Neuronal stem cell (in vitro differentiated cells): ENCODE measurements at regions not wholly inside any gene's neighbourhood (a gene's known extent, or its start where the extent isn't known, plus 50 kb on each side); places are given as distances from the start of the nearest gene placed in this dataset.

ENCODE experiments used
- DNase-seq: peaks from one replicate; pipeline ENCODE4 v3.0.0-alpha.2; 2013; ENCODE audit warnings: low spot score
- H2AFZ ChIP-seq: one replicate; pipeline ENCODE4 v1.6.1; 2013; ENCODE audit warnings: mild to moderate bottlenecking, low read length, inconsistent platforms
- H2AK5ac ChIP-seq: 2 replicates; pipeline ENCODE4 v1.6.1; 2013; ENCODE audit warnings: low read depth, mild to moderate bottlenecking, inconsistent platforms, low read length, moderate library complexity, mixed read lengths
- H2BK120ac ChIP-seq: 2 replicates; pipeline ENCODE4 v1.6.1; 2013; ENCODE audit warnings: low read depth, mild to moderate bottlenecking, inconsistent platforms, low read length, moderate library complexity, mixed read lengths
- H2BK12ac ChIP-seq: one replicate; pipeline ENCODE4 v1.6.1; 2013; ENCODE audit warnings: low read length, inconsistent platforms
- H2BK15ac ChIP-seq: 2 replicates; pipeline ENCODE4 v1.6.1; 2013; ENCODE audit warnings: mild to moderate bottlenecking, low read length, inconsistent platforms, mixed read lengths
- H2BK5ac ChIP-seq: one replicate; pipeline ENCODE4 v1.6.1; 2013; ENCODE audit warnings: inconsistent platforms, mild to moderate bottlenecking, low read length, moderate library complexity
- H3K14ac ChIP-seq: one replicate; pipeline ENCODE4 v1.6.1; 2013; ENCODE audit warnings: low read length, inconsistent platforms
- H3K18ac ChIP-seq: 2 replicates; pipeline ENCODE4 v1.6.1; 2013; ENCODE audit warnings: low read length, inconsistent platforms
- H3K23ac ChIP-seq: 2 replicates; pipeline ENCODE4 v1.6.1; 2013; ENCODE audit warnings: low read depth, mild to moderate bottlenecking, mixed read lengths, low read length, inconsistent platforms; ENCODE audit not compliant: poor library complexity
- H3K27ac ChIP-seq: replicated peaks from 3 replicates; pipeline ENCODE4 v1.5.1; 2013; ENCODE audit warnings: low read length, inconsistent platforms
- H3K27me3 ChIP-seq, 3 experiments: 2 replicates each; pipeline ENCODE4 v1.6.1; 2013; ENCODE audit warnings: low read length in 3 of 3, mild to moderate bottlenecking in 2 of 3, inconsistent platforms in 1 of 3, low read depth in 1 of 3, mixed read lengths in 1 of 3, moderate library complexity in 1 of 3; ENCODE audit not compliant: control insufficient read depth in 3 of 3, insufficient read depth in 3 of 3
- H3K36me3 ChIP-seq, 2 donors: replicated peaks in 1 of 2; 2 replicates each; pipeline ENCODE4 v1.6.1; 2013; ENCODE audit warnings: low read length in 2 of 2; ENCODE audit not compliant: control insufficient read depth in 2 of 2, insufficient read depth in 2 of 2
- H3K4ac ChIP-seq: 2 replicates; pipeline ENCODE4 v1.6.1; 2013; ENCODE audit warnings: inconsistent platforms, mild to moderate bottlenecking, low read length, moderate library complexity
- H3K4me1 ChIP-seq, 2 donors: 1 replicate in 1 of 2; 2 replicates in 1 of 2; pipeline ENCODE4 v1.6.1; 2013; ENCODE audit warnings: low read length in 2 of 2, low read depth in 1 of 2; ENCODE audit not compliant: control insufficient read depth in 2 of 2, insufficient read depth in 1 of 2
- H3K4me2 ChIP-seq: one replicate; pipeline ENCODE4 v1.6.1; 2013; ENCODE audit warnings: mild to moderate bottlenecking, low read length, inconsistent platforms; ENCODE audit not compliant: insufficient read depth, poor library complexity, severe bottlenecking
- H3K4me3 ChIP-seq, 2 donors: 2 replicates each; pipeline ENCODE4 v1.5.1; 2013; ENCODE audit warnings: low read length in 2 of 2, mild to moderate bottlenecking in 2 of 2, inconsistent platforms in 1 of 2, moderate library complexity in 1 of 2
- H3K79me1 ChIP-seq: one replicate; pipeline ENCODE4 v1.6.1; 2013; ENCODE audit warnings: low read depth, mild to moderate bottlenecking, inconsistent platforms, low read length, moderate library complexity
- H3K9ac ChIP-seq: one replicate; pipeline ENCODE4 v1.6.1; 2013; ENCODE audit warnings: mild to moderate bottlenecking, low read depth, low read length, inconsistent platforms; ENCODE audit not compliant: poor library complexity
- H3K9me3 ChIP-seq, 2 donors: replicated peaks in 1 of 2; 2 replicates each; pipeline versions ENCODE3 to v1.6.1; 2013; ENCODE audit warnings: low read length in 2 of 2, mild to moderate bottlenecking in 2 of 2, inconsistent platforms in 1 of 2, low read depth in 1 of 2, mixed read lengths in 1 of 2, moderate library complexity in 1 of 2; ENCODE audit not compliant: control insufficient read depth in 2 of 2, insufficient read depth in 1 of 2
- H4K8ac ChIP-seq: one replicate; pipeline ENCODE4 v1.6.1; 2013; ENCODE audit warnings: low read depth, mild to moderate bottlenecking, inconsistent platforms, low read length, moderate library complexity
- H4K91ac ChIP-seq: one replicate; pipeline ENCODE4 v1.6.1; 2013; ENCODE audit warnings: low read length, low read depth, mild to moderate bottlenecking, inconsistent platforms; ENCODE audit not compliant: poor library complexity
- WGBS, 2 donors: extraction: QIAGEN DNeasy Blood & Tissue Kit; methylation state at CpG; one replicate each; pipeline ENCODE4 v1.1.7; 2013; ENCODE audit warnings: missing lambda C conversion rate in 2 of 2, mixed read lengths in 1 of 2; ENCODE audit not compliant: insufficient read length in 2 of 2, insufficient replicate concordance in 1 of 2; ENCODE audit errors: extremely low coverage in 2 of 2; 5-methylcytosine and 5-hydroxymethylcytosine counted together

GRCh38 chr18:73485166-73485565 is 617.4 kb upstream of the NETO1 start:
- no peak overlapping the region for H3K4ac ChIP-seq

DNA sequence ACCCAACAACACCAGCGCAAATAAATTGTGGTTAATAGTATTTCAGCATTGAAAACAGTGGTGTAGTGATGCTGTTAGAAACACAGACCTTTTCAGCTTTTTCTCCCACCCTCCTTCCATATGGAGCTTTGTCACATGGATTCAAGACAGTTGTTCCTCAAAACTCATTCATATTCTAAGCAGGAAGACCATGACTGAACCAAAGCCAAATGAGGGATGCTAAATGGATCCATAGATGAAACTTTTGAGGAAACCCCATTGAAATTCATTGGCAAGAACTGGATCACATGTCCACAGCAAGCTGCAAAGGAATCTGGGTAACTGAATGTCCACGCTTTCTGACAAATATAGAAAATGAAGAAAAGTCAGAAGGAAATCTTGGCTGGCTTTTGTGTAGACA is 615.1 kb upstream of the NETO1 start:
- no peak overlapping the region for H2AFZ ChIP-seq
- H3K4ac ChIP-seq = no peak overlapping the region
- H4K91ac ChIP-seq = no peak overlapping the region
- no peak overlapping the region for H2BK12ac ChIP-seq
- no peak overlapping the region for H3K23ac ChIP-seq
- DNase-seq = no peak
- WGBS, 2 donors = no CpG with 5 or more reads among the region's 2 CpGs
- H3K4me2 ChIP-seq = no peak overlapping the region
- no peak overlapping the region for H2BK5ac ChIP-seq
- H2BK15ac ChIP-seq = no peak overlapping the region
- H3K4me3 ChIP-seq = no peak overlapping the region
- H3K27me3 ChIP-seq = no peaks in the 10 kb centered on the region
- no peaks in the 10 kb centered on the region for H3K9me3 ChIP-seq
- H3K4me1 ChIP-seq = no peaks in the 10 kb centered on the region
- H2AK5ac ChIP-seq = no peak overlapping the region
- no peaks in the 10 kb centered on the region for H3K36me3 ChIP-seq
- H3K27ac ChIP-seq = no peak overlapping the region
- no peak overlapping the region for H3K14ac ChIP-seq
- H3K79me1 ChIP-seq = no peaks in the 10 kb centered on the region
- no peak overlapping the region for H4K8ac ChIP-seq
- H2BK120ac ChIP-seq = no peak overlapping the region
- H3K18ac ChIP-seq = no peak overlapping the region
- no peak overlapping the region for H3K9ac ChIP-seq

More at GRCh38 chr18:73485166-73485565, 617.4 kb upstream of the NETO1 start:
- Histone ChIP-seq H2AK5ac (no peak overlapping the region), H2BK12ac (no peak overlapping the region), H3K27ac (no peak overlapping the region), H3K79me1 (no peaks in the 10 kb centered on the region), H3K27me3 (no peaks in the 10 kb centered on the region), H3K4me1 (no peaks in the 10 kb centered on the region), H3K36me3 (no peaks in the 10 kb centered on the region), H3K9me3 (no peaks in the 10 kb centered on the region), H2BK15ac (no peak overlapping the region), H2AFZ (no peak overlapping the region), H3K23ac (no peak overlapping the region), H3K14ac (no peak overlapping the region), H4K91ac (no peak overlapping the region), H4K8ac (no peak overlapping the region), H3K18ac (no peak overlapping the region), H3K9ac (no peak overlapping the region), H3K4me2 (no peak overlapping the region), H2BK120ac (no peak overlapping the region), H2BK5ac (no peak overlapping the region), H3K4me3 (no peak overlapping the region)
- no CpG with 5 or more reads among the region's 3 CpGs for WGBS, 2 donors
- DNase-seq = no peak

DNA sequence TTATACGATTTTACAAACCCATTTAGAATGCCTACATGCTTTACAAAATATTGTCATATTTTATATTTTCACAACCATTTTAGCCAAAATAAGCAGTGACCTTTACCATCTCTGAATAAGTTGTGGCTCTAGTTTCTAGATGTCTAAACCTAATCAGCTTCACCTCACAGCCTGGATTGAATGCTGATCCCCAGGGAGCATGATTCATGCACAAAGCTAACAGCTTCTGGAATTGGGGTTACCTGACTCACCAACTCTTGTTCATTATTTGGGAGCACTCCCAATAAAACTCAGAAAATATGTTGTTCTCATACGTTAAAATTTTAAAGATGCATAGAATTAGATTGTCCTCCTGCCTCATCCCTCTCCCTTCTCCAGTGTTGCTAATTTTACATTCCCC is 611.7 kb upstream of the NETO1 start:
- WGBS, 2 donors = no CpG with 5 or more reads among the region's 2 CpGs
- no peaks in the 10 kb centered on the region for H3K9me3 ChIP-seq

GRCh38 chr18:73478191-73478590 is 610.4 kb upstream of the NETO1 start:
- DNase-seq = no peak
- WGBS, 2 donors = no CpG with 5 or more reads among the region's 2 CpGs
- no peaks in the 10 kb centered on the region for H3K36me3 ChIP-seq
- no peaks in the 10 kb centered on the region for H3K4me1 ChIP-seq
- no peak overlapping the region for H3K4me3 ChIP-seq
- no peak overlapping the region for H3K4ac ChIP-seq
- no peak overlapping the region for H2AK5ac ChIP-seq
- H4K91ac ChIP-seq = no peak overlapping the region
- no peak overlapping the region for H3K9ac ChIP-seq
- no peak overlapping the region for H3K27ac ChIP-seq
- no peak overlapping the region for H2BK15ac ChIP-seq
- no peak overlapping the region for H3K14ac ChIP-seq
- H2BK12ac ChIP-seq = no peak overlapping the region
- H3K4me2 ChIP-seq = no peak overlapping the region
- no peak overlapping the region for H3K18ac ChIP-seq
- H3K27me3 ChIP-seq = no peaks in the 10 kb centered on the region
- H2AFZ ChIP-seq = no peak overlapping the region
- H2BK120ac ChIP-seq = no peak overlapping the region
- H4K8ac ChIP-seq = no peak overlapping the region
- H3K79me1 ChIP-seq = no peaks in the 10 kb centered on the region
- H2BK5ac ChIP-seq = no peak overlapping the region
- no peaks in the 10 kb centered on the region for H3K9me3 ChIP-seq
- H3K23ac ChIP-seq = no peak overlapping the region

More for the DNA sequence above, 611.7 kb upstream of the NETO1 start:
- H3K79me1 ChIP-seq = no peaks in the 10 kb centered on the region
- no peaks in the 10 kb centered on the region for H3K27me3 ChIP-seq
- H2BK15ac ChIP-seq = no peak overlapping the region
- no peak overlapping the region for H2AK5ac ChIP-seq
- DNase-seq = no peak
- no peak overlapping the region for H2AFZ ChIP-seq
- no peak overlapping the region for H3K27ac ChIP-seq
- H3K9ac ChIP-seq = no peak overlapping the region
- H3K14ac ChIP-seq = no peak overlapping the region
- H3K36me3 ChIP-seq = no peaks in the 10 kb centered on the region
- H2BK12ac ChIP-seq = no peak overlapping the region
- H4K8ac ChIP-seq = no peak overlapping the region
- no peak overlapping the region for H3K4ac ChIP-seq
- no peaks in the 10 kb centered on the region for H3K4me1 ChIP-seq
- H3K4me3 ChIP-seq = no peak overlapping the region
- no peak overlapping the region for H3K18ac ChIP-seq
- H2BK120ac ChIP-seq = no peak overlapping the region
- H4K91ac ChIP-seq = no peak overlapping the region
- no peak overlapping the region for H3K23ac ChIP-seq
- H3K4me2 ChIP-seq = no peak overlapping the region
- no peak overlapping the region for H2BK5ac ChIP-seq
